HUES48 (cell line): ENCODE measurements at regions not wholly inside any gene's neighbourhood (a gene's known extent, or its start where the extent isn't known, plus 50 kb on each side); places are given as distances from the start of the nearest gene placed in this dataset.

Experiments used
- H3K27ac ChIP-seq: one replicate; pipeline ENCODE4 v1.7.0; 2013; ENCODE audit warnings: low read depth, low read length, inconsistent platforms
- H3K27me3 ChIP-seq: 2 replicates; pipeline ENCODE4 v1.6.1; 2013; ENCODE audit warnings: mild to moderate bottlenecking, low read length; ENCODE audit not compliant: control insufficient read depth, insufficient read depth
- H3K36me3 ChIP-seq: 2 replicates; pipeline ENCODE4 v1.6.1; 2013; ENCODE audit warnings: low read length; ENCODE audit not compliant: control insufficient read depth, insufficient read depth
- H3K4me1 ChIP-seq: 2 replicates; pipeline ENCODE4 v1.6.1; 2013; ENCODE audit warnings: mild to moderate bottlenecking, low read length; ENCODE audit not compliant: control insufficient read depth, insufficient read depth
- H3K4me3 ChIP-seq: 2 replicates; pipeline ENCODE4 v1.5.1; 2013; ENCODE audit warnings: mild to moderate bottlenecking, low read depth, low read length
- H3K9ac ChIP-seq: 2 replicates; pipeline ENCODE4 v1.6.1; 2013; ENCODE audit warnings: mild to moderate bottlenecking, low read depth, low read length, moderate library complexity
- H3K9me3 ChIP-seq: 2 replicates; pipeline ENCODE4 v1.6.1; 2013; ENCODE audit warnings: low read length; ENCODE audit not compliant: control insufficient read depth, insufficient read depth

DNA sequence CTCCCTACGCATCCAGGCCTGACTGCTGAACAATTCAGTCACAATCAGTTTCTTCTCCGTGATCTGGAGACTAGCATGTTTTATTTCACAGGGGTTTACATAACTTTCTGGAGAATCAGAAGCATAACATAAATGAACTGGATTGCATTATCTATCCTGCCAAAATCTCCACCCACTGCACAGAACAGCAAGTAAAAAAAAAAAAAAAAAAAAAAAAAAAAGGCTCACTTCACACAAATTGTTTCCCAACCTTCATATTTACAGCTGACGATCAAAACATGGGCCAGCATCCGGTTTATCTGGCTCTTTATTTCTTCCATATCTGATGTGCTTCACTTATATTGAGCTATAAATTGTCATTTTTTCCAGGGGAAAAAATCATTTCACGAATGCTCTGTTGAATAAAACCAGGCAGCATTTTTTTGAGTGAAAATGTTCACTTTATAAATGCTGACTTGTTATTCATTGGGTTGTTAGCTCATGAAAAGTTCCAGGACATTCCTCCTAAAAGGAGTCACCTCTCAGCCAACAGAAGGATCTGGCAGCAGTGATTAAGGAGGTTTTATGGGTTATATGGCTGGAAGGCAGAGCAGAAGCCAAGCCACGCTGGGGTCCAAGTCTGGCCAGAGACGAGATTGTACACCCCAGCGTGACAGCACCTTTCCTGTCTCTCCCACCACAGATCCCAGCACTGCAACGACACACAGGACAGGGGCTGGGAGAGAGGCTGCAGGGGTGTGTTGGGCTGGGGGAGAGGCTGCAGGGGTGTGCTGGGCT lies 51.2 kb upstream of the GLI2 start:
- peaks cover 3% of the 10 kb centered on the region; the same call in 1 of the 2 replicates for H3K4me1 ChIP-seq
- no peak overlapping the region for H3K27ac ChIP-seq
- H3K27me3 ChIP-seq = peaks cover 7% of the 10 kb centered on the region
- no peak overlapping the region for H3K4me3 ChIP-seq
- H3K9ac ChIP-seq = no peak overlapping the region
- no peaks in the 10 kb centered on the region for H3K9me3 ChIP-seq
- no peaks in the 10 kb centered on the region for H3K36me3 ChIP-seq

DNA sequence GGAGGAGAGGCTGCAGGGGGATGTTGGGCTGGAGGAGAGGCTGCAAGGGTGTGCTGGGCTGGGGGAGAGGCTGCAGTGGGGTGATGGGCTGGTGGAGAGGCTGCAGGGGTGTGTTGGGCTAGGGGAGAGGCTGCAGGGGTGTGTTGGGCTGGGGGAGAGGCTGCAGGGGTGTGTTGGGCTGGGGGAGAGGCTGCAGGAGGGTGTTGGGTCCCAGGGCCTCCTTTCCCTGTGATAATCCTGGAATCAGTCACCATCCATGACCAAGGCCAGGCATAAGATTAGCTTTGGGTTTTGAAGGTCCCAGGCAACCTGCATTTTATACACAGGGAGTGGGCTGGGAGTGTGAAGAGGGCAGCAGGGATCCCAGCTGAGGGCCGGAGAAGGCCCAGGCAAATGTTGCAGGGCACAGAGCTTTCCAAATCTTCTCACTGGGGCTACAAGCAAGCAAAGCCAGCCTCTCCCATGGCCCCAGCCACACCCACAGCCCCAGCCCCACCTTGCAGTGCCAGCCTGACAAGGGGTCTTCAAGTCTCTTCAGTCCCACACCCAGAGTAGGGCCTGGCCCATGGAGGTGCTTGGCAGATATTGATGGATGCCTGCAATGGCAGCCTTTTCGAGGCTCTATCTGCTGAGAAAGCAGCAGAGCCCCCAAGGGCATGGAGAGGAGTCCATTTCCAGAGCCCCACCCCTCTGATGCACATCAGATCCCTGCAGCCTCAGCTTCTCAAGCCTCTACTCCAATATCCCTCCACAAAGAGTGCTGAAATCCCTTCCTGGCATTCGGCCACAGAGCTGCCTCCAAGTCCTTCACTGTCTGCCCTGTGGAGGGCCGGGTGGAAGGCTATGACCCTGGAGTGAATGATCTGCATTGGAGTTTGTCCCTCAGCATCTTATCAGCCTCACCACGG lies 50.3 kb upstream of the GLI2 start:
- Histone ChIP-seq H3K27me3 (no peaks in the 10 kb centered on the region), H3K27ac (no peak overlapping the region), H3K4me3 (no peak overlapping the region), H3K9ac (no peak overlapping the region), H3K9me3 (no peaks in the 10 kb centered on the region), H3K4me1 (no peaks in the 10 kb centered on the region), H3K36me3 (no peaks in the 10 kb centered on the region)
